A549 (cell line): ENCODE measurements at regions not wholly inside any gene's neighbourhood (a gene's known extent, or its start where the extent isn't known, plus 50 kb on each side); places are given as distances from the start of the nearest gene placed in this dataset.

ENCODE experiments used
- BHLHE40 ChIP-seq: IDR thresholded peaks from 2 replicates; pipeline ENCODE4 v1.6.1; 2012; ENCODE audit warnings: low read depth, low read length, inconsistent platforms
- CEBPB ChIP-seq, 2 experiments: fragments of >200 bp in 1 of 2; sonication (Bioruptor Twin) in 1 of 2; formaldehyde crosslinking in 1 of 2; IDR thresholded peaks; 2 replicates each; pipeline ENCODE4 v1.6.1; 2012 to 2016
- CTCF ChIP-seq: fragments of >200 bp; sonication (Bioruptor Twin); formaldehyde crosslinking; IDR thresholded peaks from 3 replicates; pipeline ENCODE4 v1.5.1; 2016
- FOSL2 ChIP-seq, 2 experiments: fragments of 450-650 bp in 1 of 2; fragments of >200 bp in 1 of 2; sonication (Bioruptor Twin) in 1 of 2; formaldehyde crosslinking; IDR thresholded peaks; 2 replicates each; pipeline versions ENCODE4 v1.5.0 to v1.6.1; 2016 to 2020; ENCODE audit warnings: mild to moderate bottlenecking in 1 of 2, moderate library complexity in 1 of 2
- HOXA7 ChIP-seq: fragments of 250-450 bp; sonication (Bioruptor Pico); IDR thresholded peaks from 2 replicates; pipeline ENCODE4 v1.5.0; 2020; ENCODE audit warnings: mild to moderate bottlenecking, moderate library complexity
- MAFK ChIP-seq: fragments of 450-650 bp; IDR thresholded peaks from 2 replicates; pipeline ENCODE4 v1.6.1; 2014; ENCODE audit not compliant: partially characterized antibody
- POLR2A ChIP-seq: IDR thresholded peaks from 2 replicates; pipeline ENCODE4 v1.6.1; 2012; ENCODE audit warnings: mild to moderate bottlenecking, low read length
- RCOR1 ChIP-seq: fragments of 150-350 bp; IDR thresholded peaks from 2 replicates; pipeline ENCODE4 v1.6.1; 2014; ENCODE audit warnings: antibody characterized with exemption, low read length, low read depth

GRCh38 chr13:111443981-111444380, 123.5 kb downstream of the TEX29 start:
- TF ChIP-seq RCOR1 (no peak), MAFK (no peak), POLR2A (no peak), HOXA7 (CRISPR knock-in tag) (no peak), CEBPB (IDR thresholded peaks at IDR 0.05) (no peak), CTCF (no peak), FOSL2 (IDR thresholded peaks at IDR 0.05) (no peak), FOSL2 (CRISPR knock-in tag; IDR thresholded peaks at IDR 0.05) (no peak), BHLHE40 (no peak)
